ENCODE measurements at regions not wholly inside any gene's neighbourhood (a gene's known extent, or its start where the extent isn't known, plus 50 kb on each side); places are given as distances from the start of the nearest gene placed in this dataset.
A peak's percentile ranks its signal among the peaks of the same experiment; 100 is the strongest.

- no peak for DNase-seq (ENCODE audit: extremely low spot score, unreplicated experiment)
- Mint-ChIP-seq H3K9me3 (ENCODE audit: unreplicated experiment) (no peaks in the 10 kb centered on the region), H3K36me3 (ENCODE audit: unreplicated experiment) (no peaks in the 10 kb centered on the region), H3K4me1 (ENCODE audit: unreplicated experiment) (peaks cover 27% of the 10 kb centered on the region), H3K27me3 (ENCODE audit: unreplicated experiment) (peaks cover 6% of the 10 kb centered on the region), H3K4me3 (ENCODE audit: unreplicated experiment) (no peak overlapping the region), H3K27ac (ENCODE audit: unreplicated experiment) (no peak overlapping the region)
- TF ChIP-seq CTCF (IDR thresholded peaks at IDR 0.05) = no peak
Measured at GRCh38 chr9:124132671-124133147, 121.1 kb downstream of the LHX2 start.

- no peak for DNase-seq (ENCODE audit: extremely low spot score, unreplicated experiment)
Measured at GRCh38 chr9:124133727-124134126, 122.2 kb downstream of the LHX2 start.

GRCh38 chr9:124134526-124134925 lies 123.0 kb downstream of the LHX2 start:
- peaks cover 6% of the 10 kb centered on the region for H3K27me3 Mint-ChIP-seq (ENCODE audit: unreplicated experiment)
- no peak overlapping the region for H3K27ac Mint-ChIP-seq (ENCODE audit: unreplicated experiment)
- no peaks in the 10 kb centered on the region for H3K9me3 Mint-ChIP-seq (ENCODE audit: unreplicated experiment)
- no peak overlapping the region for H3K4me3 Mint-ChIP-seq (ENCODE audit: unreplicated experiment)
- H3K4me1 Mint-ChIP-seq (ENCODE audit: unreplicated experiment) = peaks cover 27% of the 10 kb centered on the region
- DNase-seq (ENCODE audit: extremely low spot score, unreplicated experiment) = no peak
- H3K36me3 Mint-ChIP-seq (ENCODE audit: unreplicated experiment) = no peaks in the 10 kb centered on the region
- TF ChIP-seq CTCF (IDR thresholded peaks at IDR 0.05) = no peak

More at GRCh38 chr9:124133727-124134126, 122.2 kb downstream of the LHX2 start:
- Mint-ChIP-seq H3K9me3 (ENCODE audit: unreplicated experiment) (no peaks in the 10 kb centered on the region), H3K27me3 (ENCODE audit: unreplicated experiment) (peaks cover 6% of the 10 kb centered on the region), H3K4me3 (ENCODE audit: unreplicated experiment) (no peak overlapping the region), H3K4me1 (ENCODE audit: unreplicated experiment) (peaks cover 27% of the 10 kb centered on the region), H3K27ac (ENCODE audit: unreplicated experiment) (no peak overlapping the region), H3K36me3 (ENCODE audit: unreplicated experiment) (no peaks in the 10 kb centered on the region)
- TF ChIP-seq CTCF (IDR thresholded peaks at IDR 0.05) = peak; percentile 24

GRCh38 chr9:124135813-124136365 lies 121.9 kb upstream of the NEK6 start:
- DNase-seq (ENCODE audit: extremely low spot score, unreplicated experiment) = no peak
- Mint-ChIP-seq H3K4me1 (ENCODE audit: unreplicated experiment) (peaks cover 18% of the 10 kb centered on the region), H3K36me3 (ENCODE audit: unreplicated experiment) (no peaks in the 10 kb centered on the region), H3K27ac (ENCODE audit: unreplicated experiment) (no peak overlapping the region), H3K27me3 (ENCODE audit: unreplicated experiment) (peaks cover 6% of the 10 kb centered on the region), H3K9me3 (ENCODE audit: unreplicated experiment) (no peaks in the 10 kb centered on the region), H3K4me3 (ENCODE audit: unreplicated experiment) (no peak overlapping the region)
- no peak for TF ChIP-seq CTCF (IDR thresholded peaks at IDR 0.05)

GRCh38 chr9:124137009-124137943 lies 120.5 kb upstream of the NEK6 start:
- no peak for DNase-seq (ENCODE audit: extremely low spot score, unreplicated experiment)
- Mint-ChIP-seq H3K9me3 (ENCODE audit: unreplicated experiment) (no peaks in the 10 kb centered on the region), H3K36me3 (ENCODE audit: unreplicated experiment) (no peaks in the 10 kb centered on the region), H3K27me3 (ENCODE audit: unreplicated experiment) (peaks cover 6% of the 10 kb centered on the region), H3K4me1 (ENCODE audit: unreplicated experiment) (peaks cover 8% of the 10 kb centered on the region), H3K4me3 (ENCODE audit: unreplicated experiment) (no peak overlapping the region), H3K27ac (ENCODE audit: unreplicated experiment) (no peak overlapping the region)
- TF ChIP-seq CTCF (IDR thresholded peaks at IDR 0.05) = no peak

All from osteocyte (in vitro differentiated cells).